ENCODE measurements at regions not wholly inside any gene's neighbourhood (a gene's known extent, or its start where the extent isn't known, plus 50 kb on each side); places are given as distances from the start of the nearest gene placed in this dataset.

DNA sequence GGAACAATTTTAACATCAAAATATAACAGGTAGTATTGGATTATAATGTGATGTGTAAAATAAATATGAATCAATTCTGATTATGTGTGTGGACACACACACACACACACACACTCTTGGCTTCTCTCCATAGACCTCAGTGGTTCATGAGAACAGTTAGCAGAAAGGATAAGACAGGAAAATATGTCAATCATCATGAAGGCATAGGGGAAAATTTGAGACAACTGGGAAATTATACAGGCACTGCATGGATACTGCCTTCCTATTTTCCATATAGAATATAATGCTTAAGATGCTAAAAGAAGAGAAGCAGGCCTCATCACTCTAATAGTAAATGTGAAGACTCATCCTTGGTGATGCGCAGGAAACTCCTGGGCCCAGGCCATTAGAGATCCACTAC is 884.5 kb downstream of the SUCLG1 start:
- TF ChIP-seq, protein P1, sequence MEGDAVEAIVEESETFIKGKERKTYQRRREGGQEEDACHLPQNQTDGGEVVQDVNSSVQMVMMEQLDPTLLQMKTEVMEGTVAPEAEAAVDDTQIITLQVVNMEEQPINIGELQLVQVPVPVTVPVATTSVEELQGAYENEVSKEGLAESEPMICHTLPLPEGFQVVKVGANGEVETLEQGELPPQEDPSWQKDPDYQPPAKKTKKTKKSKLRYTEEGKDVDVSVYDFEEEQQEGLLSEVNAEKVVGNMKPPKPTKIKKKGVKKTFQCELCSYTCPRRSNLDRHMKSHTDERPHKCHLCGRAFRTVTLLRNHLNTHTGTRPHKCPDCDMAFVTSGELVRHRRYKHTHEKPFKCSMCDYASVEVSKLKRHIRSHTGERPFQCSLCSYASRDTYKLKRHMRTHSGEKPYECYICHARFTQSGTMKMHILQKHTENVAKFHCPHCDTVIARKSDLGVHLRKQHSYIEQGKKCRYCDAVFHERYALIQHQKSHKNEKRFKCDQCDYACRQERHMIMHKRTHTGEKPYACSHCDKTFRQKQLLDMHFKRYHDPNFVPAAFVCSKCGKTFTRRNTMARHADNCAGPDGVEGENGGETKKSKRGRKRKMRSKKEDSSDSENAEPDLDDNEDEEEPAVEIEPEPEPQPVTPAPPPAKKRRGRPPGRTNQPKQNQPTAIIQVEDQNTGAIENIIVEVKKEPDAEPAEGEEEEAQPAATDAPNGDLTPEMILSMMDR (IDR thresholded peaks at IDR 0.05; ENCODE audit: borderline replicate concordance, extremely low read depth, insufficient read depth): no peak
- FAIRE-seq: no peak
- intact Hi-C loops (cut with DNase I): no loop called here

DNA sequence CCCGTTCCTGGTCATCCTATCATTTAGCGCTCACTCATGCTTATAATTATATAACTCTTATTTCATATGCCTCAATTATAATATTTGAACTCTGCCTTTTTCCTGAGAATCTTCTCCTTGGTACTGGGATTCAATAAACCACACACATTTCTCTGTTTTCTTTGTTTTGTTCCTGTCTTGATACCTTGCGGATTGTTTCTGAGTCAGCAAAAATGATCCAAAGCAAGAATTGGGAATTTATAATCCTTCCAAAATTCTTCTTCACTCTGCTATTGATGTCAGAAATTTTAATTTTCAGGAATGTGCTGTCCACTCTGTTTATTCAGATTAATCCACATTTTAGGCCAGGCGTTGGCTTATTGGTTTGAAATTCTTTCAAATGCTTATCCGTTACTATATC is 886.0 kb downstream of the SUCLG1 start:
- intact Hi-C loops (cut with DNase I): no loop called here
- no peaks in the 10 kb centered on the region for H3K9me3 ChIP-seq (ENCODE audit: control insufficient read depth in 2 of 3, insufficient read depth in 1 of 3, low read length in 3 of 3)
- no peak overlapping the region for H3K4me3 ChIP-seq (ENCODE audit: low read length in 3 of 3)
- no peak overlapping the region for H3K27ac ChIP-seq (ENCODE audit: low read depth in 2 of 2, low read length in 2 of 2)
- FAIRE-seq: no peak
- TF ChIP-seq, protein P1 (IDR thresholded peaks at IDR 0.05; ENCODE audit: borderline replicate concordance, extremely low read depth, insufficient read depth): no peak
- H3K4me1 ChIP-seq (ENCODE audit: control insufficient read depth in 2 of 3, insufficient read depth in 2 of 3, low read depth in 1 of 3, low read length in 3 of 3): no peaks in the 10 kb centered on the region
- no peaks in the 10 kb centered on the region for H3K36me3 ChIP-seq (ENCODE audit: control insufficient read depth in 2 of 3, insufficient read depth in 3 of 3, low read length in 3 of 3)
- no peak for DNase-seq
- H3K27me3 ChIP-seq (ENCODE audit: control insufficient read depth, insufficient read depth, low read length): no peaks in the 10 kb centered on the region
- H3K9ac ChIP-seq (ENCODE audit: low read length in 3 of 3): no peak overlapping the region

More for the DNA sequence above, 884.5 kb downstream of the SUCLG1 start:
- Histone ChIP-seq H3K36me3 (ENCODE audit: control insufficient read depth in 2 of 3, insufficient read depth in 3 of 3, low read length in 3 of 3) (no peaks in the 10 kb centered on the region), H3K4me3 (ENCODE audit: low read length in 3 of 3) (no peak overlapping the region), H3K27me3 (ENCODE audit: control insufficient read depth, insufficient read depth, low read length) (no peaks in the 10 kb centered on the region), H3K9ac (ENCODE audit: low read length in 3 of 3) (no peak overlapping the region), H3K4me1 (ENCODE audit: control insufficient read depth in 2 of 3, insufficient read depth in 2 of 3, low read depth in 1 of 3, low read length in 3 of 3) (no peaks in the 10 kb centered on the region), H3K27ac (ENCODE audit: low read depth in 2 of 2, low read length in 2 of 2) (no peak overlapping the region), H3K9me3 (ENCODE audit: control insufficient read depth in 2 of 3, insufficient read depth in 1 of 3, low read length in 3 of 3) (no peaks in the 10 kb centered on the region)
- DNase-seq: no peak

DNA sequence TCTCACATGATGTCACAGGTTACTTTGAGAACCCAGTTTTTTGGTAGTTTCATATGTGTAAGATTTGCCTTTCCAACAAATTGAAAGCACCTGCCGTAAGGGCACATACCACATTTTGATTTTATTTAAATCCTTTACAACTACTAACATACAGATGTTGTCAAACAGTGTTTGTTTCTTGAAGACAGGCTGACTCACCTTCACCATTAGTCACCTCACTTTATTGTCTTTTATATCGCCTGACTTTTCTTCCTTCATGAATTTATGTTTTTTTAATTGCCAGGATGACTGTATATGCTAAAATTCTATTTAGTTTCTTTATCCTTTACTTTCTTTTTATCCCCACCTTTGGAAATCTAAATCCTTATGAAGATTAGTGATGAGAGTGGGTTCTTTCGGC is 886.7 kb downstream of the SUCLG1 start:
- TF ChIP-seq, protein P1 (IDR thresholded peaks at IDR 0.05; ENCODE audit: borderline replicate concordance, extremely low read depth, insufficient read depth): no peak
- intact Hi-C loops (cut with DNase I): no loop called here
- DNase-seq: no peak
- Histone ChIP-seq H3K4me3 (ENCODE audit: low read length in 3 of 3) (no peak overlapping the region), H3K4me1 (ENCODE audit: control insufficient read depth in 2 of 3, insufficient read depth in 2 of 3, low read depth in 1 of 3, low read length in 3 of 3) (no peaks in the 10 kb centered on the region), H3K9ac (ENCODE audit: low read length in 3 of 3) (no peak overlapping the region), H3K36me3 (ENCODE audit: control insufficient read depth in 2 of 3, insufficient read depth in 3 of 3, low read length in 3 of 3) (no peaks in the 10 kb centered on the region), H3K27ac (ENCODE audit: low read depth in 2 of 2, low read length in 2 of 2) (no peak overlapping the region), H3K9me3 (ENCODE audit: control insufficient read depth in 2 of 3, insufficient read depth in 1 of 3, low read length in 3 of 3) (no peaks in the 10 kb centered on the region), H3K27me3 (ENCODE audit: control insufficient read depth, insufficient read depth, low read length) (no peaks in the 10 kb centered on the region)
- FAIRE-seq: no peak

DNA sequence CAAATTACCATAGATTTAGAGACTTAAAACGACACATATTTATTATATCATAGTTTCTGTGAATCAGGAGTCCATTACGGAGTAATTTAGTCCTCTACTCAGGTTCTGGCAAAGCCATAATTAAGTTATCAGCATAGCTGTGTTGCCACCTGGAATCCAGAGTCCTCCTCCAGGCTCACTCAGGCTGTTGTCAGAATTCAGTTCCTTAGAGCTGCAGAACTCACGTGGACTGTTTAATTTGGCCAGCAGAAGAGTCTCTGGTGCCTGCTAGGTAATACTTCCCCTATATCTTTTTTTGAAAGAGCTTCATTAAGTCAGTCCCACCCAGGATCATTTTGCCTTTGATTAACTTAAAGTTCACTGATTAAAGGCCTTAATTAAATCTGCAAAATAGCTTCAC is 891.5 kb downstream of the SUCLG1 start:
- Histone ChIP-seq H3K9me3 (ENCODE audit: control insufficient read depth in 2 of 3, insufficient read depth in 1 of 3, low read length in 3 of 3) (no peaks in the 10 kb centered on the region), H3K27me3 (ENCODE audit: control insufficient read depth, insufficient read depth, low read length) (no peaks in the 10 kb centered on the region), H3K4me3 (ENCODE audit: low read length in 3 of 3) (no peak overlapping the region), H3K4me1 (ENCODE audit: control insufficient read depth in 2 of 3, insufficient read depth in 2 of 3, low read depth in 1 of 3, low read length in 3 of 3) (no peaks in the 10 kb centered on the region), H3K36me3 (ENCODE audit: control insufficient read depth in 2 of 3, insufficient read depth in 3 of 3, low read length in 3 of 3) (no peaks in the 10 kb centered on the region), H3K9ac (ENCODE audit: low read length in 3 of 3) (no peak overlapping the region), H3K27ac (ENCODE audit: low read depth in 2 of 2, low read length in 2 of 2) (no peak overlapping the region)
- FAIRE-seq (no peak), DNase-seq (no peak)
- TF ChIP-seq, protein P1 (IDR thresholded peaks at IDR 0.05; ENCODE audit: borderline replicate concordance, extremely low read depth, insufficient read depth): no peak
- intact Hi-C loops (cut with DNase I): no loop called here
